Fibroblast of gingiva (primary cell): ENCODE measurements at regions not wholly inside any gene's neighbourhood (a gene's known extent, or its start where the extent isn't known, plus 50 kb on each side); places are given as distances from the start of the nearest gene placed in this dataset.

ENCODE experiments used
- DNase-seq: peaks from one replicate; pipeline ENCODE4 v3.0.0-alpha.2; 2011; ENCODE audit warnings: low read depth

DNA sequence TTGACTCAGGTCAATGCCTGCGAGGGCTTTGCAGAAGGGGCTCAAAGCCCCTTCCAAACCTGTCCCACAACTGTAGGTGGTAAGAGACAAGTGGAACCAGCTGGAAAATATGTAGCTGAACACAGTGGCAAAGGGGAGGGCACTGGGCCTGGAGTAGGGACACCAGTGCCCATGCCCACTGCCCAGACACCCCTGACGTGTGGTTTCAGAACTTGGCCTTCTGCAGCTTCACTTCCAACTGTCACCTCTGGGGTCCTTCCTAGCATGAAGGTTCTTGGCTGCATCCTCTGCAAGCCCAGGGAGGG lies 233.1 kb upstream of the IRX1 start:
- no peak for DNase-seq

DNA sequence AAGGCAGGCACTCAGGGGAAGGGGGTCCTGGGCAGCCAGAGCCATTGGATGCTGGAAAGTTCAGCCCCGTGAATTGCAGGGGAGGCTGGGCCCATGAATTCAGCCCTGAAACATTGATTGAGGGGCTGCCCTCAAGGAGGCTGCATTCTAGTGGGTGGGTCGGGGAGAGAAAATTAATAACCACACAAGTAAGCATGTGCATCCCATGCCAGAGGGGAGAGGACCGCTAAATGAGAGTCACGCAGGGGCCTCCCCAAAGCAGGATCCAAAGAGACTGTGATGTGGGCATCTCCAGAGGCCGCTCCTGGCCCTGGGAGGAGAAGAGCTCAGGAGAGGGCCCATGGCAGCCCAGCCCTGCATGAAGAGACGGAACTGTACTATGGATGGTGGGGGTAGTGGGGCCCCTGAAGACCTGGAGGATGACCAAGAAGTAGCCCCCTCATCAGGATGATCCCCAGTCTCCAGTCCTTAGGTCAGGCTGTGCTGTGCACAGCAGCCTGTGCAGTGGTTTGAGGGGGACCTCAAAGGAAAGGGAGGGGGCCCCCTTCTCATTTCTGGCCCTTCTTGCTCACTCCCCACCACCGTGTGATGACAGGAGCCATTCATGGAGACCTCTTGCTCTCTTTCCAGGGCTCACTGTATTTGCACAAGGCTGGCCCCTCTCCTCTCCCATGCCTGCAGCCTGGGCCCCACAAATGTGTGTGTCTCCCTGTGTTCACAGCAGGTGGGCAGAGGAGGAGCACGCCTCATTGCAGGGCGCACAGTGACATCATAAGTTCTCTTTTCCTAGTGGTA lies 233.6 kb upstream of the IRX1 start:
- no peak for DNase-seq

DNA sequence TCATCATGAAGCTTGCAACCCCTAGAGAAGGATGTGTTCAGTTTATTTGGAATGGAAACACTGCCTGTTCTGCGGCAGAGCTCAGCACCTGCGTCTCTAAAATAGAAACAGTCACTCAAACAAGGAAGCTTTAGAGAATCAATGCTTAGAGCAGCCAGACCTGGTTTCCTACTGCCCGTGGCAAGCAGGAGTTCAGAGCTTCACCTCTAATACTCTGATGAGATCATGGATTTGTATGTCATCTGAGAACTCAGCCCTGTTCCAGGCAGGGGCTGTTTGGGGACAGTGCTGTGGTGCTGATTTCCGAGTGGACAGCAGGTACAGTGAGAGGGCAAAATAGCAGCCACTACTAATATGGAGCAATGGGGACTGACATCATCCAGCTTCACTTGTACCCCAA lies 236.0 kb upstream of the IRX1 start:
- DNase-seq: no peak

DNA sequence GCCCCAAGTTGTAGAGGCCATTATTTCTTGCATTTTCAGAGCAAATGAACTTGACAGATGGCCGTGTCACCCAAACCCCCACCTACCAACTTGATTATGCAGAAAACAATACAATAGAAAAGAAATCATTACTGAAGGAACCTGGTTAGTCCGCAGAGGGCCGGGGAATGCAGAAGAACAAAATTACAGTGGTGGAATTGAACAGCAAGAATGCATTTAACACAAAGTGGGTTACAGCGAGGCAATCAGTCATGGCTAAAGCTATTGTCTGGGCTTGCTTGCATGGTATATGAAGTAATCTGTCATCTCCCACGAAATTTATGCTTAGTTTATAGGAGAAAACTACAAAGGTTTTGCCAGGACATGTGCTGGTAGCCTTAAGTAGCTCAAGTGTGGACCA lies 238.3 kb upstream of the IRX1 start:
- no peak for DNase-seq

DNA sequence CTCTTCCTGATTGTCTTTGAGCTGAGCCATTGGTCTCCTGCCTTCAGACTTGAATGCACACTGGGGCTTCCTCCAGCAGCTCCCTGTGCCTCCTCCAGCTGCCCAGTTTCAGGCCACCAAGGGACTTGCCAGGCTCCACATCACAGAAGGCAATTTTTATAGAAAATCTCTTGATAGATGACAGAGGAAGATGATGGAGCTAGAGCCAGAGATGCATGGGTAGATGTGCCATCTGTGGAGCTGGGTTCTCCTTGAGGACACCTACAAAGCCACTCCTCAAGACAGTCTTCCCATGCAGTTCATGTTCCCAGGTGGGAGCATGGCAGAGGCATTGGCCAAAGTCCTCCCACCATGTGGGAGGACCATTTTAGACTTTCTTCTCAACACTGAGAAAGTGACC lies 239.6 kb upstream of the IRX1 start:
- no peak for DNase-seq

DNA sequence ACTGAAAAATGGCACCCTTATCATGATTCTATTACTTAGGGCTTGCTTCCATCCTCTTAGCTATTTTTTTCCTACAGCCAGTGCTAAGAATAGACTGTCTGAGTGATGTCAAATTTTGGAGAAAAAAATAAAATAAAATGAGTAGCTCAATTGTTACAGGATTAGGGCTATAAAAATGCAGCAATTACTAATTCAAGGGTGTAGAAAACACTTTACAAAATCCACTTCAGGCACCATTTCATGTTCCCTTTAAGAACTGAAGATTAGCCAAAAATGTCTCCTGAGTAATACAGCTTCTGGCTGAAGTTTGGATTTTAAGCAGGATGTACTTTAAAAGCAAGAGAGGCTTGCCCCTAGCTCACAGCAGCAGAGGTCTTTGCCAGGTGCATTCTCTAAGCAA lies 240.5 kb upstream of the IRX1 start:
- DNase-seq: no peak

DNA sequence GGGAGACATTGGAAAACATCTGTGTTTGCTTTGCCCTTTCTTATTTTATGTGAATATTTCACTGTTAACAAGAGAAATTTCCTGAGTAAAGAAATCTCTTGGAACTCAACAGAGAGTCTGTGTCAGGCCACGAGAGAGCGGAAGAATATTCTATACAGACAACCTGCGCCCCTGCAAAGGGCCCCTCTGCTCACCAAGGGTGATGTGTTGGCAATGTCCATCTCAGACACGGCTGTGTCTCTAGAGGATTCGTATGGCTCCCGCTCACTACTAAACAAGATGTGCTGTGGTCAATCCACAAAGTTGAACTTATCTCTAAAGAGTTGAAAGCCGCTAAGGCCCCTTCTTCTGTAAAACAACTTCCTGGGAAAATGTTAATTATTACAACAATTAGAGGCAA lies 241.0 kb upstream of the IRX1 start:
- no peak for DNase-seq

DNA sequence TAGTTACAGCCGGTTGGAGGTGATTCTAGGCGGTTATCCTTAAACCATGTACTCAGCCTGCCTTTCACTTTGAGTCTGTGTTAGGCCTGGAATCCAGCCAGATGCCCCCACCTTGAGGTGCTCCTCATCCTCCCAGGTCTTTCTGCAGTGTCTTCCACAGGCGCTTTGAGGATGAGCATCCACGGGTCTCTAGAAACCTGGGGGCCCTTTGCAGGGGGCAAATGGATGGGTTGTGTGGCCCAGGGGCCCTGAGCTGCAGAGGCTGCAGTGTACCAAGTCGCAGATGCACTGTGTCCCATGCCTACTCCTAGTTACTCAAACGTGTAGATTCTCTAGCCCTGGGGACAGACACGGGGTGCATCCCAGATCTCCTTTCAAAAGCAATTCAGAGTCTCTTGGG lies 242.1 kb upstream of the IRX1 start:
- DNase-seq: no peak

DNA sequence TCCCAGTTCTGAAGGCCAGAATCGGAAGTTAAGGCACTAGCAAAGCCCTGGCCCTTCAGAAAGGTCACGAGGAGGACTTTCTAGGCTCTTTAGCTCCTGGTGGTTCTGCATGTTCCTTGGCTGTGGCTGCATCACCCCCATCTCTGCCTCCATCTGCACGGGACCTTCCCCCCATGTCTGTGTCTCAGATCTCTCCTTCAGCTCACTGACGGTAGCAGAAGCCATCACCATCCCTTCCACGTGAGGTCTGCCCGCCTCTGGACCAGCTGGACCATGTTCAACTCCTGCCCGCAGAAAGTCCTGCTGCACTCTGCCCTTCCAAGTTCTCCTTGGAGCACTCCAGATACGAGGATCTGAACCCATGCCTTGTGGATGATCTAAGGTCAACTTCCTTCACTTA lies 242.9 kb upstream of the IRX1 start:
- no peak for DNase-seq

DNA sequence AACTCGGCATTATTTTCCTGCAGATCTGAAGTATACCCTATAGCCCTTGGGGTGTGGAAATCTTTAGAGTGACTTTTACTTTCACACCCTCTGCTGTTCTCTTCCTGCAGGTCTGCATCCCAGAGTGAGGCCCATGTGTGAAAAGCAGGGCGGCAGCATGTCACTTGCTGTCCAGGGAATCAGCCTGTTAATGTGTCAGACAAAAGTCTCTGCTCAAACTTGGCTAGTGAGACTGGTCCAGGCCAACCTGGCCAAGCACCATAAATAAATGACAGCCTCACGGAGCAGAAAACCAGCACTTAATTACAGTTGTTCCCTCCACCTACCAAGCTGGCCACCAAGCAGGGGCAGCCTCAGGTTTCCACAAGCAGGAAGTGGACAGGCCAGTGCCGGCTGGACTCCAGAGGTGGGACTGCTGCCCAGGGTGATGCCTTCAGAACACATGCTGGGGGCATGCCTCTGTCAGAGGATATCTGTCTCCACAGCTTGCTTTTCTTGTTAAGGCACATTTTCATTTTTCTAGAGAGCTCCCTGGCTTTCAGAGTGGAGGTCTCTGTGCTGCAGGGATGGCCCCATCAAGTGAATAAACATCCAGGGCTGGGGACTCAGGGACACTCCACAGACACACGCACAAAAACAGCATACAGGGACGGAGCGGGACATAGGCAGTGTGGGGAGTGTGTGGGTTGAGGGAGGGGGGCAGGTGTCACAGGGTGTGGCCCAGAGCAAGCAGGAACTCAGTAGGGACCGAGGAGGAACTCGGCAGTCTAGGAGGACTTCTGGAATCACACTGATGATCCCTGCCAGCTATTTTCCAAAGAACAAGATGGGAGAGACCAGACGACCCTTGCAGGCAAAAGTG lies 243.8 kb upstream of the IRX1 start:
- no peak for DNase-seq

DNA sequence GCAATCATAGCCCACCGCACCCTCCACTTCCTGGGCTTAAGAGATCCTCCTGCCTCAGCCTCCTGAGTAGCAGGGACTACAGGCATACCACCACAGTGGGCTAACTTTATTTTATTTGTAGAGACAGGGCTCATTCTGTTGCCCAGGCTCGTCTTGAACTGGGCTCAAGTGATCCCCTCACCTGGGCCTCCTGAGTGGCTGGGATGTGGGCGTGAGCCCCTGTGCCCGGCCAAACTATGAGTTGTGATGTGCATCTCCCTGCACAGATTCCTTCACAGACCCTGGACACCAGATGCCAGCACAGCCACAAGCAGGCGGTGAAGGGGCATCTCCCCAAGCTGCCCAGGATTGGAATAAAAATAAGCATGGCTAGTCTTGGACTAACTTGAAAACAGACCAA lies 244.9 kb upstream of the IRX1 start:
- no peak for DNase-seq

DNA sequence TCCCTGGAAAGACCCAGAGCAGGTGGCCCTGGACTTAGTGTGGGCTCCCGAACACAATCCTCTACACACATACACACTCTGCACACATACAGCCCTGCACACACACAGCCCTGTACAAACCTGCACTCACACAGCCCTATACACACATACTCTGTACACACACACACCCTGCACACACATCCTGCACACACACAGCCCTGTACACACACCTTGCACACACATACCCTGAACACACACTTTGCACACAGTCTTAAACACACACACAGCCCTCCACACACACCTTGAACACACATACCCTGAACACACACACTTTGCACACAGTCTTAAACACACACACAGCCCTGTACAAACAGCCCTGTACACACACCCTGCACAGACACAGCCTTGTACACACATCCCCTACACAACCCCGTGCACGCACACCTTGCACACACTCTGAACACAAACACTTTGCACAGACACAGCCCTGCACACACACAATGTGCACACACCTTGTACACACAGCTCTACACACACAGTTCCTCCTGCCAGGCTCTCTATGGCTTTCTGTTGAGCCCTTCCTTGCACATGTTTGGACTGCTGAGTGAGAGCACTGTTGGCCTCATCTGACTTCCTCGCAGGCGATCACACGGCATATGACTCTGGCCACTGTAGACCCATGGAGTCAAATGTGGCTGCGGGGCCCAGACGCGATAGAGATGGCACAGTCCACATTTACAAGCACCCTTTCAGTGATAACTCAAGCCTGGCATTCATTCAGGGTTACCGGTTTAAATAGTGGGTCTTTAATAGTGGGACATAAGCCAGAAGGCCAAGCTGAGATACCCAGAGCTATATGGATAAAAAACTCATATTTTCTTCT lies 245.7 kb upstream of the IRX1 start:
- no peak for DNase-seq

DNA sequence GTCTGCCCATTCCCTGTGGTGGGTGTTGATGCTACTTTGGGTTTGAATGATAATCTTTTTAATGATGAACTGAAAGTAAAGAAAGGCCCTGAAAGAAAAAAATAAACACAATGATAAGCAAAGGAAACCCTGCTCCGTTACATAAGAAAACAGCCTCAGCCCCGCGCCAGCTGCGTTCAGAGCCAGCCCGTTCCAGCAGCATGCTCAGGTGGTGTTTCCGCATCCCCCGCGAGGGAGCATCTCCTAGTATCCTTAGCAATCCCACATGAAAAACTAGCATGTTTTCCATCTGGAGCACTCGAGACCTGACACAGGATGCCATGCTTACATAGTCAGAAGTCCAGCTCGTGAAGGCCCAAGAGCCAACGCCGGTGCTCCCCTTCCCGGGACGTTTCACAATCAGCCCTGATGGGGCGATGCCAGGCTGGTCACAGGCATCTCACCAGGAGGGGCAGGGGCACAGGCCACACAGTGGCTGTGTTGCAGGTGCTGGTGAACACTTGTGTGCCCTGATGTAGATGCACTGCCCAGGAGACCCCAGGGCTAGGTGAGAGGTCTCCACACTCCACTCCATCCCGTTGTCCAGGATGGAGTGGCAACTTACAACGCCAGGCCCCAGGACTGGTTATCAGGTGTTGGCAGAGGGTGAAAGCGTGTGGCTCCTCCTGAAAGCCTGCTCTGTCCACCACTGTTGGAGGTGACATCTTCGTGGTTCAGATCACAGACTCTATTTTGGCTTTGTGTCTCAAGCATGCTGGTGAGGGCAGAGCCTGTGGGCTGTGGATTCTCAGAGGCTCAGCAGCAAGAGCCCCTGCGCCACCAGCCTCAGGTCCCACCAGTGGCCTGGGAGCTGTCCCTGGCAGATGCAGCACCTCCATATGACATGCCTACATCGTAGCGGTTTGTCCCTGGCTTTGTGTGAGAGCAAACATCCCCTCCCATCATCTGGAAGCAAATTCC lies 246.8 kb upstream of the IRX1 start:
- DNase-seq: no peak

DNA sequence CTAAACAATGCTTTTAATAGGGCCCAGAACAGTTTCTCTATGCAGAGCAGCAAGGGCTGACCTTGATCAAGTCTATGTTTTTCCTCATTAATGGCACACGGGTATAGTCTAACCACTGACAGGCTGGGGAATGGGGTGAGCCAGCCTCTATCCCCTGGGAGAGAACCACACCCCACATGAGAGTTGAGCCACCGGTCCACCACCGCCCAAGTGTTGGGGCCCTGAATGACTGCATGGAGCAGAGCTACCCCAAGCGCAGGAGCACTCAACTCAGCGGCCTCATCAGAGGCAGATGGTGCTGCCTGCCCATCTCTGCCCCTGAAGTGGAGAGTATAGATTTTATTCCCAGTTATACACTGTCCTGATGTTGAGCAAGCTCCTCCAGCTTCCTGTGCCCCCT lies 247.9 kb upstream of the IRX1 start:
- no peak for DNase-seq

DNA sequence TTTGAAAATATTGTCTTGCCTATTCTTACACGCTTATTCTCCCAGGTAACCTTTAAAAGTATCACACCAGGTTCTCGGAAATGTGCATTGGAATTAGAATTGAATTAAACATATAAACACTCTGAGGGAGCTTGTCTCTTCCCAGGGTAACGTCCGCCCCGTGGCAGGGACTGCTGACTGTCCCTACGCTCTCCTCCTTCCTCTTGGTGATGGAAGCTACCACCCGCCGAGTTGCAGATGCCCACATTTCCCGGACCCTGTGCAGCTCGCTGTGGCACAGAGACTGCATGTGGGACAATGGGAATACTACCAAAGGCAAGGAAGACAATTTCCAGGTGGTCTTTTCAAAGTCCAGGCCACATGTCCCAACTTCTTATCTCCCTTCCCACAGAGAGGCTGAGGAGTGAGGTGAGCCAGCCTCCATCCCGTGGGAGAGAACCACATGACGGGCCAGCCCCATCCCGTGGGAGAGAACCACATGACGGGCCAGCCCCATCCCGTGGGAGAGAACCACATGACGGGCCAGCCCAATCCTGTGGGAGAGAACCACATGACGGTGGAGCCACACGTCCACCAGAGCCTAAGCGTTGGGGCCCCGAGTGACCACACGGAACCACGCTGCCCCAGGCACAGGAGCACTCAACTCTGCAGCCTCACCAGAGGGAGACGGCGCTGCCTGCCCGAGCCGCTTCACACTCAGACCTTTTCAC lies 249.4 kb upstream of the IRX1 start:
- no peak for DNase-seq

DNA sequence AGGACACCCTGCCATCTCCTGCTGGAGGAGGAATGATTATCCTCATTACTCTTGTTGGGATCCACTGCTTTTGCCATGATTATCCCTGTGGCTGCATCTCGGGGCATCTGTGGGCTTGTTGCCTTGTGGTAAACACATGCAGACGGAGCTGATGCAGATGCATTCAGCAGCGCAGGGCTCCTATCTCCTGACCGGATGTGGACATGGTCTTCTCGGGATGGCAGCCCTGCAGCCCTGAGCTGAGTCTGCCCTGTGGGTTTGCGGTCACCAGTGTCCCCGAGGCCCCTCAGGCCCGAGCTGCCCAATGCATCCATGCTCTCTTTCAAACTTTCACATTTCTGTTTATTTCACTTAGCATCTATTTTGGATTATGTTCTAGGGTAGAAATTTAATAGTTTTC lies 250.4 kb upstream of the IRX1 start:
- no peak for DNase-seq

DNA sequence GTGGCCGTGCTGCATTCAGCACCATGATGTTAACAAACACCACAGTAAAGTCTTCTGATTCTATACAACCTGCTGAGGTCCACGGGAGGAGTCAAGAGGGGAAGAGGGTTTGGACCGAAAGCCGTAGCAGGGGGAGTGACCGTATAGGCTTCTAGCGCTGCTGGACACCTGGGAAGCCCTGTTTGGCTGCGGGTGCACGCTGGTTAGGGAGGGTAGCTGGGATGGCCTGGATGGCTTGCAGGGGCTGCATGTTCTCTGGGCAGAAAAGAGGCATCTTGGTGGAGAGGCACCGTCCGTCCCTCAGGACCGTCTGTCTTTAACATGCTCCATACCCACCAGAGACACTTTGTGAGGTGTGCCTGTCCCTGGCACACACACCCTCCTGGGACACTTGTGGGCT lies 251.0 kb upstream of the IRX1 start:
- no peak for DNase-seq

DNA sequence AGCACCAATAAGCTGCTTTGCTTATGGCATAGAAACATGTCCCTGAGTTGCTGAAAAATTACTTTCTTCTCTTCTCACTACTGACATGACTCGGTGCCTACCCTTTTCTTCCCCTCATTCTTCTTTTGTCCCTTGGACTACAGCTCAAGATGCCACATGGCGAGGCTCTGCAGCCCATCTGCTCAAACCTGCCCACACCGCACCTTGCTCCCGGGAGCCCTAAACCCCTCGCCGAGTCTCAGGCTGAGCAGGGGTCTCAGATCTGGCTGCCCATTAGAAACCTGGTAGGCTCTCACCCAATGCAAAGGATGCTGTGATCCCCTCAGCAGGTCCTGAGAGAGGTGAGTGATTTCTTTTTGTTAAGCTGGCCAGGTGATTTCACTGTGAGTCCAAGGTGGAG lies 251.7 kb upstream of the IRX1 start:
- DNase-seq: no peak

DNA sequence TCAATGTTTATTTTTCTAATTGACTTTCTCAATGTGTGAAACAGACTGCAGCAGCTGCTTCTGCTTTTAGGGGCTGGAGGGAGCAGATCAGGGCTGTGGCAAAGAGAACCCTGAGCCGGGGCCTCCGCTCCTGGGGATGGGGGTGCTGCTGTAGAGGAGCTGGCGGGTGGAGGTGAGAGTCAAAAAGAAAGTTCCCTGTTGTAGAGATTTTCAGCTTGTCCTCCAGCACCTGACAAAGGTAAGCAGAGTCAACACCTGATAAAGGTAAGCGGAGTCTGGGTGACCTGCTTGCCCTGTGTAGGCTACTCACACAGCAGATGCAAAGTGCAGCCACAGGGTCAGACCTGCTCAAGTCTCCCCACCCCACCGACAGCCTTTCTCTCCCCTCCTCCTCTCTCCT lies 252.4 kb upstream of the IRX1 start:
- no peak for DNase-seq

DNA sequence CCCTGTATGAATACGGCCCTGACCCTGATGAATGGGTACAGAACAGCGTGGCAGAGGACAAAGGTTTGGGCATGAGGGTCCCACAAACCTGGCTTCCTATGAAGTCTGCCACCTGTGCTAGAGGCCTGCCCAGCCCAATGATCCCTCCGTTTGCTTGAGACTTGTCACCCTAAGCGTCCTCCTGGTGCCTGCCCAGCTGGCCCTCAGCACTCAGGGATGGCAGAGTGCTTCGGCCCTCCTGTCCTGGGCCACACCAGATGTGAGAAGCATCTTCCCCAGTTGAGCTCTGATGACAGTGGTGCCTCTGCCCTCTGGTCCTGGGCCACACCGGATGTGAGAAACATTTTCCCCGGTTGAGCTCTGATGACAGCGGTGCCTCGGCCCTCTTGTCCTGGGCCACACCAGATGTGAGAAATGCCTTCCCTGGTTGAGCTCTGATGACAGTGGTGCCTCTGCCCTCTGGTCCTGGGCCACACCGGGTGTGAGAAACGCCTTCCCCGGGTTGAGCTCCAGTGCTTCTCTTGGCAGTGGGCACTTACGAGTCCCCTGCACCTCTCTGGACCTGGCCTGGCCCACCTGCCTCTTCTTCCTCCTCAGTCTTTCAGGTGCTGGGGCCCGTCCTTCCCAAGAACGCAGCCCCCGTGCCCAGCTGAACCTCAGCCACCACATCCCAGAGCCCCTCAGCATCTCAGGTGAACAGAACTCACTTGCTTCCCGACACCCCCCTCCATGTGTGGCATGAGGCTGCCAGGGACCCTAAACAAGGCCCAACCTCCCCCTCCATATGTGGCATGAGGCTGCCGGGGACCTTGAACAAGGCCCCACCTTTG lies 253.1 kb upstream of the IRX1 start:
- no peak for DNase-seq
